Ammon's horn (tissue), 1 donor: ENCODE measurements at regions not wholly inside any gene's neighbourhood (a gene's known extent, or its start where the extent isn't known, plus 50 kb on each side); places are given as distances from the start of the nearest gene placed in this dataset.
"Not testable (repeated sequence)": the region's sequence is repeated elsewhere in the genome, so short reads cannot be mapped to it uniquely, and the experiment has no call there.

Experiments used
- DNase-seq: peaks from one replicate; pipeline ENCODE4 v3.0.0-alpha.2; 2016; ENCODE audit warnings: low spot score

- DNase-seq, result no peak
These were observed 59.2 kb downstream of the EMX2 start for GRCh38 chr10:117601716-117602115.

GRCh38 chr10:117603081-117603480, 60.5 kb downstream of the EMX2 start:
- no peak for DNase-seq

GRCh38 chr10:117603726-117604125, 61.2 kb downstream of the EMX2 start:
- no peak for DNase-seq

- DNase-seq, result peak; percentile 53
These were observed 66.7 kb downstream of the EMX2 start for GRCh38 chr10:117609095-117609795.

- no peak for DNase-seq
These were observed 67.2 kb downstream of the EMX2 start for GRCh38 chr10:117609796-117610170.

GRCh38 chr10:117610321-117610720, 67.8 kb downstream of the EMX2 start:
- DNase-seq, result no peak

GRCh38 chr10:117612113-117612512, 69.6 kb downstream of the EMX2 start:
- DNase-seq, result no peak

- no peak for DNase-seq
These were observed 73.1 kb downstream of the EMX2 start for GRCh38 chr10:117615649-117616048.

- DNase-seq, result no peak
These were observed 73.6 kb downstream of the EMX2 start for GRCh38 chr10:117616179-117616578.

- DNase-seq, result no peak
These were observed 74.5 kb downstream of the EMX2 start for GRCh38 chr10:117617086-117617485.

- DNase-seq, result no peak
These were observed 75.1 kb downstream of the EMX2 start for GRCh38 chr10:117617659-117618058.

- no peak for DNase-seq
These were observed 76.7 kb downstream of the EMX2 start for GRCh38 chr10:117619223-117619622.

GRCh38 chr10:117619707-117620405, 77.3 kb downstream of the EMX2 start:
- no peak for DNase-seq

GRCh38 chr10:117621196-117621595, 78.7 kb downstream of the EMX2 start:
- DNase-seq, result no peak

- no peak for DNase-seq
These were observed 79.4 kb downstream of the EMX2 start for GRCh38 chr10:117621795-117622420.

GRCh38 chr10:117622471-117623184, 80.1 kb downstream of the EMX2 start:
- DNase-seq, result no peak

- DNase-seq, result no peak
These were observed 83.7 kb downstream of the EMX2 start for GRCh38 chr10:117626228-117626627.

- no peak for DNase-seq
These were observed 85.0 kb downstream of the EMX2 start for GRCh38 chr10:117627561-117627960.

GRCh38 chr10:117629717-117630116, 87.2 kb downstream of the EMX2 start:
- DNase-seq, result not testable (repeated sequence)

- DNase-seq, result peak; percentile 81
These were observed 89.0 kb downstream of the EMX2 start for GRCh38 chr10:117631276-117632145.

- DNase-seq, result no peak
These were observed 89.9 kb downstream of the EMX2 start for GRCh38 chr10:117632406-117632805.

GRCh38 chr10:117635826-117636225, 93.3 kb downstream of the EMX2 start:
- DNase-seq, result no peak
